Effector memory CD8-positive, alpha-beta T cell (primary cell): ENCODE measurements at regions not wholly inside any gene's neighbourhood (a gene's known extent, or its start where the extent isn't known, plus 50 kb on each side); places are given as distances from the start of the nearest gene placed in this dataset.
"Not testable (repeated sequence)": the region's sequence is repeated elsewhere in the genome, so short reads cannot be mapped to it uniquely, and the experiment has no call there.

Source experiments
- ATAC-seq: fragments of 150-1000 bp; cut with Tn5 transposase; replicated peaks from 2 replicates; pipeline ENCODE4 v1.10.0; 2021; ENCODE audit warnings: mild to moderate bottlenecking, moderate library complexity
- DNase-seq, 3 experiments: peaks; one replicate each; pipeline ENCODE4 v3.0.0; 2021
- H3K27ac Mint-ChIP-seq, 2 donors: one replicate each; pipeline ENCODE4 v1.8.0; 2022; ENCODE audit warnings: mild to moderate bottlenecking in 2 of 2, mixed read lengths in 2 of 2, moderate library complexity in 2 of 2
- H3K27me3 Mint-ChIP-seq, 2 donors: one replicate each; pipeline ENCODE4 v1.8.0; 2022; ENCODE audit warnings: mixed read lengths in 2 of 2
- H3K36me3 Mint-ChIP-seq: one replicate; pipeline ENCODE4 v1.8.0; 2022; ENCODE audit warnings: mild to moderate bottlenecking, moderate library complexity, mixed read lengths; ENCODE audit not compliant: insufficient read depth
- H3K4me1 Mint-ChIP-seq, 2 donors: one replicate each; pipeline ENCODE4 v1.8.0; 2022; ENCODE audit warnings: low read depth in 2 of 2, mixed read lengths in 2 of 2
- H3K4me3 Mint-ChIP-seq, 2 donors: one replicate each; pipeline ENCODE4 v1.8.0; 2022; ENCODE audit warnings: mild to moderate bottlenecking in 2 of 2, mixed read lengths in 2 of 2, moderate library complexity in 2 of 2
- H3K9me3 Mint-ChIP-seq, 2 donors: one replicate each; pipeline ENCODE4 v1.8.0; 2022; ENCODE audit warnings: mixed read lengths in 2 of 2

DNA sequence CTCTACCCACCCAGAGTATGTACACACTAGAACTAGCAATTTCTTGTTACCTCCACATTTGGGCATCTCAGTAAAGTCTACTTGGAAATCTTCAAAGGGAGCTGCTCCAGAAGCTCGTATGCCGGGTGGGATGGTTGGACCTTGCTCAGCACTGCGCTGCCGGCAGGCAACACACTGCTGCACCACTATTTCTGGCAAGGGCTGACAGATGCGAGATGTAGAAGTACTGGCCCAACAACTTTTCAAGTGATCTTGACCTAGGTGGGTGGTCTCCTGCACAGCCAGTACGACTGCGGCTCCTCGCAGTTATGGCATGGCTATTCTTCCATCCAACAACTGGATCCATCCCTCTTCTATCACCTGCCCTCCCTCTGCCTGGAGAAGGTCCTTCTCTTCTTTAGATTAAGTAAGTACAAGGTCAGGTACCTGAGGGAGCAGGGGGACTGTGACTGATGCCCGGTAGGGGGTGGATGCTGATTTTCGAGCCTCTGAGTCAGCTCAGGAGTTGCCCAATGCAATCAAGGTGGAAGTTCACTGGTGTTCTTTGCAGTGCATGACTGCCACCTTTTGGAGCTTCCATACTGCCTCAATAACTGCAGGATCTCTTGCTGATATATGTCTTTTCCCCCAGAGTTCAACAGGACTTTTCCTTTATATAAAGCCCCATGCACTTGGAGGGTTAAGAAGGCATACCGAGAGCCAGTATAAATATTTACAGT lies 100.4 kb upstream of the SLC1A4 start:
- peaks cover 27 to 53% of the 10 kb centered on the region in 2 donors for H3K27me3 Mint-ChIP-seq
- H3K27ac Mint-ChIP-seq = no peak overlapping the region
- no peak for ATAC-seq
- H3K9me3 Mint-ChIP-seq = no peaks in the 10 kb centered on the region
- no peak for DNase-seq
- no peak overlapping the region for H3K4me3 Mint-ChIP-seq
- peaks cover 0 to 2% of the 10 kb centered on the region in 2 donors for H3K4me1 Mint-ChIP-seq
- no peaks in the 10 kb centered on the region for H3K36me3 Mint-ChIP-seq

DNA sequence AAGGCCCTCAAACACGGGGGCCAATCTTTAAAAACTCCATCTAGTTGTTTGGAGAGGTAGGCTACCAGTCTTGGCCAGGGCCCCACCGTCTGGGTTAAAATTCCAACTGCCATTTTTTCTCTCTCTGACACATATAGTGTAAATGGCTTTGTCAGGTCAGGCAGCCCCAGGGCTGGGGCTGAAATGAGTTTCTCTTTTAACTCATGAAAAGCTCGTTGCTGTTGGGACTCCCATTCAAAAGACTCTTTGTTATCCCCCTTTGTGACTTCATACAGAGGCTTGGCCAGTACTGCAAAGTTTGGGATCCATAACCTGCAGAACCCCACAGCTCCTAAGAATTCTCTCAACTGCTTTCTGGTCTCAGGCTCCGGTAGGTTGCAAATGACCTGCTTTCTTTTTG lies 99.4 kb upstream of the SLC1A4 start:
- Mint-ChIP-seq H3K27me3 (peaks cover 32 to 58% of the 10 kb centered on the region in 2 donors), H3K36me3 (no peaks in the 10 kb centered on the region), H3K4me3 (no peak overlapping the region), H3K27ac (no peak overlapping the region), H3K4me1 (peaks cover 0 to 2% of the 10 kb centered on the region in 2 donors), H3K9me3 (no peaks in the 10 kb centered on the region)
- no peak for DNase-seq
- no peak for ATAC-seq

DNA sequence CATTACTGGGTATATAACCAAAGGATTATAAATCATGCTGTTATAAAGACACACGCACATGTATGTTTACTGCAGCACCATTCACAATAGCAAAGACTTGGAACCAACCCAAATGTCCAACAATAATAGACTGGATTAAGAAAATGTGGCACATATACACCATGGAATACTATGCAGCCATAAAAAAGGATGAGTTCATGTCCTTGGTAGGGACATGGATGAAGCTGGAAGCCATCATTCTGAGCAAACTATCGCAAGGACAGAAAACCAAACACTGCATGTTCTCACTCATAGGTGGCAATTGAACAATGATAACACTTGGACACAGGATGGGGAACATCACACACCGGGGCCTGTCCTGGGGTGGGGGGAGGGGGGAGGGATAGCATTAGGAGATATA lies 92.6 kb upstream of the SLC1A4 start:
- H3K4me3 Mint-ChIP-seq, H3K4me1 Mint-ChIP-seq, H3K9me3 Mint-ChIP-seq, DNase-seq, ATAC-seq, H3K36me3 Mint-ChIP-seq, H3K27ac Mint-ChIP-seq: not testable (repeated sequence)
- H3K27me3 Mint-ChIP-seq = peaks cover 22 to 27% of the 10 kb centered on the region in 2 donors

DNA sequence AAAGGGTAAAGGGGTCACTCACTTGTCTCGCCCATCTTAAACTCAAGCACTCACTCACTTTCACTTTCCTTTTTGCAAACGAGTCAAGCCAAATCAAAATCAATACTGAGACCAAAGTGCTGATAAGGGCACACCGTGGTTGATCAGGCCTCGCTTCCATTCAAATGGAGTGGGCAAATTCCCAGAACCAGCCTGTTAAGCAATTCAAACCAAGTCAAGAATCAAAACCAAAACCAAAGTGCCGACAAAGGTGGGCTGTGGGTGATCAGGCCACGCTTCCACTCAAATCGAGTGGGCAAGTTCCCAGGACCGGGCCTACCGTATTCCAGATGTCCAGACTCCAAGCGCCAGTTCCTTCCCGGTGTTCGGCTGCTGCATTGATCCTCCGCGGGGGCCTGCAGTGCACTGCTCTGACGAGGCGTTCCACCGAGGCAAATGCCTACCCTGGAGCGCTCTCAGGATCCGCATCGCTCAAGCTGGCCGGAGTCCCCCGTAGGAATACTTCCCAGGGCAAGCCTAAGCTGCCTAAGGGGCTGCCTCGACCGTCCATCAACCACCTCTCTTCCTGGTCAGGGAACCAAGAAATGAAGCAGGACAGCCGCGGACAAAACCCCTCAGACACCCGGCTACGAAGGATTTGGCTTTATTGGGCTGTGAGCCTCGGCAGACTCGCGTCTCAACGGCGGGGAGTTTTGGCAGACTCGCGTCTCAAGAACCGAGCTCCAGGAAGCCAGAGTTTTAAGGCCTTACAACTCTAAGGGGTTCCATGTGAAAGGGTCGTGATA lies 89.9 kb upstream of the SLC1A4 start:
- DNase-seq = no peak
- Mint-ChIP-seq H3K4me3 (peak overlapping the region; percentile 48 to 52), H3K36me3 (no peaks in the 10 kb centered on the region), H3K4me1 (peaks cover 3 to 7% of the 10 kb centered on the region in 2 donors), H3K9me3 (no peaks in the 10 kb centered on the region), H3K27me3 (peaks cover 23 to 24% of the 10 kb centered on the region in 2 donors), H3K27ac (peak overlapping the region in 1 of 2 donors; percentile 36)
- no peak for ATAC-seq

DNA sequence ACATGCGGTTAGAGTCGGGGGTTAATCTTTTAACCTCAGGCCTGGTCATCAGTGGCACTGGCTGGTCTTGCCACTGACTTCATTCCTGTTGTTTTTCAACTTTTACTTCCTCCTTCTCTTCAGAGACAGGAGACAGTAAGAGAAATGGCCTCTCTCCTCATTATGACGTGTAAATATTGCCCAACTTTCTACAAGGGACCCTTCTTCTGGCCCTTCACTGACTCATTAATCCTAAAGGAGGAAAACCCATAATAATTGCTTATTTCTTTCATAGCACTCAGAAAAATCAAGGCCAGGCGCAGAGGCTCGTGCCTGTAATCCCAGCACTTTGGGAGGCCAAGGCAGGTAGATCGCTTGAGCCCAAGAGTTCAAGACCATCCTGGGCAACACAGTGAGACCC lies 89.3 kb upstream of the SLC1A4 start:
- H3K4me1 Mint-ChIP-seq, H3K36me3 Mint-ChIP-seq, H3K4me3 Mint-ChIP-seq, DNase-seq, H3K9me3 Mint-ChIP-seq, ATAC-seq, H3K27ac Mint-ChIP-seq: not testable (repeated sequence)
- H3K27me3 Mint-ChIP-seq = peaks cover 24 to 26% of the 10 kb centered on the region in 2 donors

DNA sequence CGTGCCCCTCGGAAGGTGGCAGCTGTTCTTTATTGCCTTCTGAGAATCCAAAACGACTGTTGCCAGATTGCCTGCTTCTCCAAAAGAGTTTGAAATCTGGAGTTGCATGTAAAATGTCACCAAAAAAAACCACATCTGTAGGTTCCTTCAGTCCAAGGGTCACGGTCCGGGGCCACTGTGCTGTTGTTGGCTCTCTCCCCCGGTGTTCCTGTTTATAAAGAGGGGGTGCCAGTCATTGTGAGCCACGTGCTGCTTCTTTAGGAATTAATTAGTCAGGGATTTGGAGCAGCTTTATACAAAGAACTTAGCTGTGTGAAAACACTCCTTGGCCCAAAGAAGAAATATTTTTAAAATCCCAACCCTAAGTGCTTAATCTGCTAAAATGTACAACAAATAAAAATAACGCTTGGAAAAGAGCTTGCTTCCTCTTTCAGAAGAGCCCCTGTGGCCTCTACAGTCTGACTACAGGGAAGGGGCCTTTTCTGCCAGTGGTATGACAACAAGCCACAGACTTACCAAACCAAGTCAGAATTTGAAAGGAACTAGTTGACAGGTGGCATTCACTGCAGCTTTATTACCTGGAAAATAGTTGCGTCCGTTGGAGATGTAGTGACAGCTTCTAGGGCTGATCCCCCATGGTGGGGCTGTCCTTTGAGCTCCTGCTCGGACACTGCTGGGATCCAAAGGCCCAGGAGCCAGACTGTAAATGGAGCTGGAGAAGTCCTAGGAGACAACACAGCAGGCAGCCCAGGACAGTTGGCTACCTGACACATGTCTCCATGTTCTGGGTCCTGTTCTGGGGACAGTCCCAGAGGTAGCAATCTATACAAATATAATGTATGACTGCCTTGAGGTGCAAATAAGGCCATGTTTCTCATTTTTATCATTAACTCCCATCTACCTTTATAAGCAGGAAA lies 84.5 kb upstream of the SLC1A4 start:
- DNase-seq (no peak), ATAC-seq (no peak)
- no peaks in the 10 kb centered on the region for H3K4me1 Mint-ChIP-seq
- H3K36me3 Mint-ChIP-seq = no peaks in the 10 kb centered on the region
- no peak overlapping the region for H3K27ac Mint-ChIP-seq
- no peak overlapping the region for H3K4me3 Mint-ChIP-seq
- no peaks in the 10 kb centered on the region for H3K9me3 Mint-ChIP-seq
- peaks cover 32 to 46% of the 10 kb centered on the region in 2 donors for H3K27me3 Mint-ChIP-seq

DNA sequence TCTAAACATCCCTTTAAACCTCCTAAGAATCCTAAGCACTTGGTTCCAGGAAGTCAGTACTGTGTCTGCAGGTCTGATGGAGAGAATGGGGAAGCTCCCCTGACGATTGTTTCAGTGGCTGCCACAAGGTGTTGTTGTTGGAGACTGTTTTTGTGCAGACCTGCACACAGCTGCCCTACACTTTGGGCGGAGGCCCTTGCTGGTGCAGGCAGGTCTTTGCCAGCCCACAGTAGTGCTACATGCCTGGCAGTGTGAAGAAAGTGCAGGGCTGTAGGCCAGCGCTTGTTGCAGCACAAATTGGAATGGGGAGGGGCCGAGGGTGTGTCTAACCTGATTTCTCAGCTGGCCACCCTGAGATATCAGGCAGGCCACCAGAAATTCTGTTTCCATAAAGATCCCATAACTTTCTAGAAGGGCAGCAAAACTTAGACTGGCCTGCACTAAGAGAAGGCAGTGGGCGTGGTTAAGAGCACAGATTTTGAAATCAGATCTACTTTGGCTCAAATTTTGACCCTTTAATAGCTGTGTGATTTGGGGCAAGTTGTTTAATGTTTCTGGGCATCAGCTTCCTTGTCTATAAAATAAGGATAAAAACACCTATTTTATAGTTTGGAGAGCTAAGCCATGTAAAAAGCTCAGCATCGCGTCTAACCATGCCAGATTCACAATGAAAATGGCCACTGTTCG lies 83.7 kb upstream of the SLC1A4 start:
- ATAC-seq = no peak

DNA sequence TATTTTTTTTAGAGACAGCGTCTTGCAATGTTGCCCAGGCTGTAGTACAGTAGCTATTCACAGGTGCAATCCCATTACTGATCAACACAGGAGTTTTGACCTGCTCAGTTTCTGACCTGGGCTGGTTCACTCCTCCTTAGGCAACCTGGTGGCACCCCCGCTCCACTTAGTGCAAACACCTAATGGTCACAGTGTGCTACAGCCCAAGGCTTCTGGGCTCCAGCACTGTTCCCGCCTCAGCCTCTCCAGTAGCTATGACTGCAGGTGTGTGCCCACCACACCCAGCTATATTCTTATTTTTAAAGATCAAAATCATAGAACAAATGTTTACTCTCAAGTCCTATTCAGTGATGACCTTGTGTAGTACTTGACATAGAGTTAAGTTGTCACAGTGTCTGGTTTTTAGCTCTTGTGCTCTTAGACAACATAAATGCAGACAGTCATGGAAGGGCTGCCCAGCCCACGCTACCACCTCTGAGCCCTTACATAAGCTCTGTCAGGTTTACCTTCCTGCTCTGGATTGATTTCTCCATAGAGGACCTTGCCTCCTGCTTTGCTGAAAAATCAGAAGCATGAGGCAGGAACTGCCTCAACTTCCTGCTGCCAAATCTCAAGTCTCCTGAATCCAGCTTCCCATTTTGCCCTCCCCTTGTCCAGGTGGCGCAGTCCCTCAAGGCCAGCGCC lies 82.2 kb upstream of the SLC1A4 start:
- H3K27me3 Mint-ChIP-seq = peaks cover 30 to 44% of the 10 kb centered on the region in 2 donors
- no peak overlapping the region for H3K27ac Mint-ChIP-seq
- ATAC-seq (no peak), DNase-seq (no peak)
- H3K9me3 Mint-ChIP-seq = no peaks in the 10 kb centered on the region
- H3K4me1 Mint-ChIP-seq = no peaks in the 10 kb centered on the region
- no peak overlapping the region for H3K4me3 Mint-ChIP-seq
- peaks cover 4% of the 10 kb centered on the region for H3K36me3 Mint-ChIP-seq

More for the DNA sequence above, 83.7 kb upstream of the SLC1A4 start:
- no peaks in the 10 kb centered on the region for H3K4me1 Mint-ChIP-seq
- no peaks in the 10 kb centered on the region for H3K36me3 Mint-ChIP-seq
- peaks cover 32 to 46% of the 10 kb centered on the region in 2 donors for H3K27me3 Mint-ChIP-seq
- H3K9me3 Mint-ChIP-seq = no peaks in the 10 kb centered on the region
- no peak overlapping the region for H3K27ac Mint-ChIP-seq
- H3K4me3 Mint-ChIP-seq = no peak overlapping the region
- DNase-seq = no peak

DNA sequence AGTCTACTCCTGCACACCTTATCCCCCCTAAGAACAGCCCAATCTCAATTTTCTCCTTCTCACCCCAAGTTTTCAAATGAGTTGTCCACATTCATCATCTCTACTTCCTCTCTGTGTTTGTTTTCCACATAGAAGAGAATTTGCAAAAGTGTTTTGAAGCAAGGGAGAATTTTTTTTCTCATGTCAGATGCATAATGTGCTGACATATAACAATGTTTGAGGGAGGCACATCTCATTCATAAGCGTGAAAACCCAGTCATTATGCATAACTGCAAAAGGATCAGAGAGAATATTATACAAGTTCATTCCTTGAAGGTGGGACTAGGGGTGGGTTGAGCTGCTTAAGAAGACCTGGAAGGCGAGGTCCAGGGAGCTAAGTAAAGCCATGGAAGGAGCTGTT lies 80.8 kb upstream of the SLC1A4 start:
- Mint-ChIP-seq H3K27me3 (peaks cover 16 to 30% of the 10 kb centered on the region in 2 donors), H3K27ac (peak overlapping the region in 1 of 2 donors; percentile 9), H3K4me3 (no peak overlapping the region), H3K4me1 (peaks cover 0 to 2% of the 10 kb centered on the region in 2 donors), H3K9me3 (no peaks in the 10 kb centered on the region), H3K36me3 (peaks cover 4% of the 10 kb centered on the region)
- no peak for DNase-seq
- no peak for ATAC-seq

DNA sequence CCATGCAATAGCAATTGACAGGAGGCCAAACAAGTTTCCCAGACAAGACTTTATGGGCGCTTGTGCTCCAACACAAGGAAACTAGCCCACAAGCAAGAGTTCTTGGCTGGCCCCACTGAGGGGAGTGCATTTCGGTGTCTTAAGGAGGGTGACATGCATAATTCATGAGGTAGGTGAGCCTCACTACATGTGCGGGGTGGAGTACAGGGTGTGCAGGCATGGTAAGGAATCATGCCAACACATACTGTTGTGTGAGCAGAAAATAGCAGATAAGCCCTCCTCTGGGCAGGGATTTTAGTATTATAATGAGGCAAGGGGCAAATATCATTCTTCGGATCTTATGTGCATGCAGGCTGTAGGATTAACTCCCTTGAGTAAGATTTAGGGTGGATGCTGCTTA lies 78.7 kb upstream of the SLC1A4 start:
- H3K27me3 Mint-ChIP-seq = peaks cover 8 to 19% of the 10 kb centered on the region in 2 donors
- H3K36me3 Mint-ChIP-seq = peaks cover 4% of the 10 kb centered on the region
- H3K9me3 Mint-ChIP-seq = no peaks in the 10 kb centered on the region
- no peak overlapping the region for H3K27ac Mint-ChIP-seq
- H3K4me1 Mint-ChIP-seq = peaks cover 0 to 4% of the 10 kb centered on the region in 2 donors
- no peak overlapping the region for H3K4me3 Mint-ChIP-seq
- DNase-seq = no peak
- no peak for ATAC-seq

DNA sequence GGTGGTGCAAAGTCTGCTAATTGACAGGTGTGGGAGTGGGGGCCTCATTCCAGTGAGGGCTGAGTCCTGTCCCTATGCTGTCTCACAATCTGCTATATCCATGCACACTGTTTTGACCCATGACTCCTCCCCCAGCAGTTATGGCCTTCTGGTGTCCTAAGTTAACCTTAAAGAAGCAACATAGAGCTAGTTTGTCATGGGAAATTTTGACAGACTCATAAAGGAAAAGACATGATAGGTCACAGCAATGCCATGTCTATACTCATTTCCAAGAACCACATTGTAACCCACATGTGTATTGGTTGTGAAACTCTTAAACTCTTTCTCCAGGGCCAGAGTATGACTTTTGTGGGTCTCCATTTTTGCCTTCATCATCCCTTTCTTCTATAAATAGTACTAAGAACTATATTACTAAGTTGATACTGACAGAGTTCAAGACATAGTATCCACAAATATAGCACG lies 78.2 kb upstream of the SLC1A4 start:
- H3K27ac Mint-ChIP-seq = no peak overlapping the region
- peaks cover 8 to 19% of the 10 kb centered on the region in 2 donors for H3K27me3 Mint-ChIP-seq
- ATAC-seq = no peak
- H3K4me3 Mint-ChIP-seq = no peak overlapping the region
- peaks cover 0 to 4% of the 10 kb centered on the region in 2 donors for H3K4me1 Mint-ChIP-seq
- no peaks in the 10 kb centered on the region for H3K9me3 Mint-ChIP-seq
- H3K36me3 Mint-ChIP-seq = peaks cover 4% of the 10 kb centered on the region
- DNase-seq = no peak

DNA sequence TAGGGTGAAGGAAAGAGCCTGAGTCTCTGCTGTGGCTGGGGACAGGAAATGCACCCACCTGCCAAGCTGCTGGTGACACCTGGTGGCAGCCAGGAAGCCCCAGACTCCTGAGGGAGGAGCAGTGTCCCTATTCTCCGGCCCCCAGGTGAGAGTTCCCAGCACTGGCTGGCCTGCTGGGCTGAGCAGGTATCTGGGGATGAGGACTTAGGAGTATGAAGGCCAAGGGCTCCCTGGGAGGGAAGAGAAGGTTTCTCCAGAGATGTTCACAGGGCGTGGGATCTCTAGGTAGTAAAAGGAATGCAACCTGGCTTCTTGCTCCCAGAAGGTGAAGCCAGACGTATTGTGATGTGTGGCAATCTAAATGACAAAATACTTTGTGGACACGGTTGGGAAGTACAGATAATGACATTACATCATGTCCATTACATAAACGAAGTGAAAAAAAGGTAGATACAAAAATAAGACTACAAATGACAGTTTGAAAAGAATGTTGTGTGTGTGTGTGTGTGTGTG lies 75.8 kb upstream of the SLC1A4 start:
- ATAC-seq (no peak), DNase-seq (no peak)
- Mint-ChIP-seq H3K4me1 (peaks cover 9 to 12% of the 10 kb centered on the region in 2 donors), H3K4me3 (no peak overlapping the region), H3K27ac (no peak overlapping the region), H3K27me3 (peaks cover 5 to 7% of the 10 kb centered on the region in 2 donors), H3K36me3 (peaks cover 4% of the 10 kb centered on the region), H3K9me3 (no peaks in the 10 kb centered on the region)
